NCI-H748 (cell line): ENCODE measurements at regions not wholly inside any gene's neighbourhood (a gene's known extent, or its start where the extent isn't known, plus 50 kb on each side); places are given as distances from the start of the nearest gene placed in this dataset.

Source experiments
- DNase-seq: peaks from one replicate; lab custom pipeline; 2025; ENCODE audit not compliant: unreplicated experiment; lab: John Stamatoyannopoulos, UW

- no peak for DNase-seq
Observed at GRCh38 chr2:189364607-189365006, 76.7 kb upstream of the WDR75 start.

- no peak for DNase-seq
Observed at GRCh38 chr2:189366349-189366748, 74.9 kb upstream of the WDR75 start.

- DNase-seq = no peak
Observed at GRCh38 chr2:189367343-189367742, 73.9 kb upstream of the WDR75 start.

- no peak for DNase-seq
Observed at GRCh38 chr2:189369566-189369965, 71.7 kb upstream of the WDR75 start.

GRCh38 chr2:189370719-189371118 lies 70.6 kb upstream of the WDR75 start:
- DNase-seq = no peak

- DNase-seq = no peak
Observed at GRCh38 chr2:189372688-189373257, 68.5 kb upstream of the WDR75 start.

- DNase-seq = no peak
Observed at GRCh38 chr2:189374481-189374880, 66.8 kb upstream of the WDR75 start.

GRCh38 chr2:189375842-189376241 lies 65.4 kb upstream of the WDR75 start:
- DNase-seq = no peak

GRCh38 chr2:189379287-189379630 lies 62.0 kb upstream of the WDR75 start:
- DNase-seq = no peak

GRCh38 chr2:189379731-189380261 lies 61.5 kb upstream of the WDR75 start:
- no peak for DNase-seq

- DNase-seq = no peak
Observed at GRCh38 chr2:189382668-189383067, 58.6 kb upstream of the WDR75 start.

- DNase-seq = no peak
Observed at GRCh38 chr2:189386741-189387140, 54.5 kb upstream of the WDR75 start.

GRCh38 chr2:189391201-189391600 lies 50.1 kb upstream of the WDR75 start:
- no peak for DNase-seq
